ENCODE measurements at regions not wholly inside any gene's neighbourhood (a gene's known extent, or its start where the extent isn't known, plus 50 kb on each side); places are given as distances from the start of the nearest gene placed in this dataset.

GRCh38 chr12:126400831-126401230, 1335.6 kb downstream of the AACS start:
- Histone ChIP-seq H3K4me3 (no peak overlapping the region), H3K36me3 (no peaks in the 10 kb centered on the region), H3K9ac (no peak overlapping the region), H4K20me1 (ENCODE audit: low read depth) (no peaks in the 10 kb centered on the region), H3K9me3 (ENCODE audit: low read depth) (no peaks in the 10 kb centered on the region), H3K4me1 (no peaks in the 10 kb centered on the region), H3K27ac (no peak overlapping the region), H2AFZ (replicated peaks) (no peak overlapping the region), H3F3A (ENCODE audit: low read depth) (no peaks in the 10 kb centered on the region), H3K4me2 (no peak overlapping the region), H3K79me2 (ENCODE audit: low read depth) (no peaks in the 10 kb centered on the region), H3K27me3 (no peaks in the 10 kb centered on the region)
- Mint-ChIP-seq H3K27ac (no peak overlapping the region), H3K9me3 (peaks cover 14% of the 10 kb centered on the region), H3K27me3 (ENCODE audit: insufficient read depth, low read depth) (peaks cover 3% of the 10 kb centered on the region), H3K4me3 (no peak overlapping the region), H3K36me3 (no peaks in the 10 kb centered on the region), H3K4me1 (no peaks in the 10 kb centered on the region)
- TF ChIP-seq CTCF (IDR thresholded peaks at IDR 0.05) (no peak), EZH2phosphoT487 (IDR thresholded peaks at IDR 0.05) (no peak), EZH2 (IDR thresholded peaks at IDR 0.05) (no peak)
- no peak for DNase-seq (ENCODE audit: low spot score)

- no peak overlapping the region for H3K27ac Mint-ChIP-seq
- no peaks in the 10 kb centered on the region for H3F3A ChIP-seq (ENCODE audit: low read depth)
- H3K4me1 Mint-ChIP-seq: no peaks in the 10 kb centered on the region
- H2AFZ ChIP-seq (replicated peaks): no peak overlapping the region
- no peaks in the 10 kb centered on the region for H3K4me1 ChIP-seq
- no peaks in the 10 kb centered on the region for H3K9me3 ChIP-seq (ENCODE audit: low read depth)
- no peak overlapping the region for H3K4me3 ChIP-seq
- H4K20me1 ChIP-seq (ENCODE audit: low read depth): no peaks in the 10 kb centered on the region
- H3K27me3 ChIP-seq: no peaks in the 10 kb centered on the region
- H3K9me3 Mint-ChIP-seq: peaks cover 2% of the 10 kb centered on the region
- H3K79me2 ChIP-seq (ENCODE audit: low read depth): no peaks in the 10 kb centered on the region
- H3K9ac ChIP-seq: no peak overlapping the region
- no peaks in the 10 kb centered on the region for H3K36me3 Mint-ChIP-seq
- H3K4me3 Mint-ChIP-seq: no peak overlapping the region
- TF ChIP-seq CTCF (IDR thresholded peaks at IDR 0.05) (no peak), EZH2phosphoT487 (IDR thresholded peaks at IDR 0.05) (no peak), EZH2 (IDR thresholded peaks at IDR 0.05) (no peak)
- no peak for DNase-seq (ENCODE audit: low spot score)
- no peaks in the 10 kb centered on the region for H3K36me3 ChIP-seq
- H3K27me3 Mint-ChIP-seq (ENCODE audit: insufficient read depth, low read depth): peaks cover 2% of the 10 kb centered on the region
- H3K4me2 ChIP-seq: no peak overlapping the region
- H3K27ac ChIP-seq: no peak overlapping the region
Observed at GRCh38 chr12:126404293-126404881, 1339.2 kb downstream of the AACS start.

GRCh38 chr12:126418400-126418799, 1353.2 kb downstream of the AACS start:
- no peaks in the 10 kb centered on the region for H3K36me3 Mint-ChIP-seq
- Histone ChIP-seq H3K9ac (no peak overlapping the region), H3K36me3 (no peaks in the 10 kb centered on the region), H3K4me2 (no peak overlapping the region), H3K9me3 (ENCODE audit: low read depth) (no peaks in the 10 kb centered on the region), H3F3A (ENCODE audit: low read depth) (no peaks in the 10 kb centered on the region), H3K4me3 (no peak overlapping the region), H3K27me3 (no peaks in the 10 kb centered on the region), H3K79me2 (ENCODE audit: low read depth) (no peaks in the 10 kb centered on the region), H3K4me1 (peaks cover 7% of the 10 kb centered on the region), H3K27ac (no peak overlapping the region), H4K20me1 (ENCODE audit: low read depth) (no peaks in the 10 kb centered on the region), H2AFZ (replicated peaks) (no peak overlapping the region)
- TF ChIP-seq EZH2 (IDR thresholded peaks at IDR 0.05): no peak
- TF ChIP-seq EZH2phosphoT487 (IDR thresholded peaks at IDR 0.05): no peak
- H3K4me1 Mint-ChIP-seq: no peaks in the 10 kb centered on the region
- no peaks in the 10 kb centered on the region for H3K27me3 Mint-ChIP-seq (ENCODE audit: insufficient read depth, low read depth)
- no peaks in the 10 kb centered on the region for H3K9me3 Mint-ChIP-seq
- H3K4me3 Mint-ChIP-seq: no peak overlapping the region
- no peak overlapping the region for H3K27ac Mint-ChIP-seq
- DNase-seq (ENCODE audit: low spot score): no peak

GRCh38 chr12:126419131-126419530, 1353.9 kb downstream of the AACS start:
- Histone ChIP-seq H3K4me3 (no peak overlapping the region), H3K79me2 (ENCODE audit: low read depth) (no peaks in the 10 kb centered on the region), H3K27me3 (no peaks in the 10 kb centered on the region), H3K27ac (no peak overlapping the region), H3K4me2 (peak overlapping the region; percentile 10), H3K36me3 (no peaks in the 10 kb centered on the region), H3K9ac (no peak overlapping the region), H3K9me3 (ENCODE audit: low read depth) (no peaks in the 10 kb centered on the region), H3K4me1 (peaks cover 7% of the 10 kb centered on the region), H4K20me1 (ENCODE audit: low read depth) (no peaks in the 10 kb centered on the region), H3F3A (ENCODE audit: low read depth) (no peaks in the 10 kb centered on the region), H2AFZ (replicated peaks) (no peak overlapping the region)
- H3K27ac Mint-ChIP-seq: no peak overlapping the region
- H3K4me3 Mint-ChIP-seq: no peak overlapping the region
- no peaks in the 10 kb centered on the region for H3K27me3 Mint-ChIP-seq (ENCODE audit: insufficient read depth, low read depth)
- H3K4me1 Mint-ChIP-seq: no peaks in the 10 kb centered on the region
- TF ChIP-seq CTCF (IDR thresholded peaks at IDR 0.05) (no peak), EZH2 (IDR thresholded peaks at IDR 0.05) (no peak), EZH2phosphoT487 (IDR thresholded peaks at IDR 0.05) (no peak)
- DNase-seq (ENCODE audit: low spot score): no peak
- H3K9me3 Mint-ChIP-seq: no peaks in the 10 kb centered on the region
- no peaks in the 10 kb centered on the region for H3K36me3 Mint-ChIP-seq
